GM12878 (cell line): ENCODE measurements at regions not wholly inside any gene's neighbourhood (a gene's known extent, or its start where the extent isn't known, plus 50 kb on each side); places are given as distances from the start of the nearest gene placed in this dataset.

Source experiments
- ATAC-seq: fragments of 200-7000 bp; cut with Tn5 transposase; 3 replicates; pipeline ENCODE4 v1.9.1; 2020; ENCODE audit warnings: mild to moderate bottlenecking, moderate library complexity
- BruUV-seq: library from RNA; stranded (reverse); fragments of 400-500 nt; replicated peaks from 2 replicates; lab custom pipeline; 2021; lab: Mats Ljungman, UMichigan
- CTCF ChIA-PET: fragments of 300-600 bp; sonication (Branson Sonifier 250); formaldehyde crosslinking; extraction: SDS; loops from one replicate; lab custom pipeline; 2021; ENCODE audit warnings: inconsistent platforms; lab: Yijun Ruan, JAX
- POLR2A ChIA-PET: fragments of 350-600 bp; formaldehyde crosslinking; extraction: SDS; loops from one replicate; lab custom pipeline; 2021; ENCODE audit warnings: inconsistent platforms; lab: Charles Lee
- RAD21 ChIA-PET: fragments of 300-600 bp; sonication (Branson Sonifier 250); formaldehyde crosslinking; loops from one replicate; lab custom pipeline; 2023; ENCODE audit warnings: antibody characterized with exemption; ENCODE audit not compliant: unreplicated experiment; lab: Charles Lee
- SMC1A ChIA-PET: fragments of 300-600 bp; sonication (Branson Sonifier 250); formaldehyde crosslinking; loops from one replicate; lab custom pipeline; 2023; ENCODE audit not compliant: unreplicated experiment, uncharacterized antibody; lab: Charles Lee
- DNase-seq: peaks from one replicate; pipeline ENCODE4 v3.0.0-alpha.2; 2011; ENCODE audit warnings: low read depth, low spot score
- FAIRE-seq: peaks from 3 replicates; lab custom pipeline; 2011; peaks lifted over from hg19 to GRCh38; lab: Jason Lieb, UNC
- H2AFZ ChIP-seq: 2 replicates; pipeline ENCODE4 v1.6.0; 2011; ENCODE audit warnings: low read depth, low read length, control low read depth; ENCODE audit not compliant: control insufficient read depth
- H3K27ac ChIP-seq: 2 replicates; pipeline ENCODE4 v1.5.1; 2011; ENCODE audit warnings: control low read depth; ENCODE audit not compliant: control insufficient read depth, insufficient read depth
- H3K27me3 ChIP-seq, 2 experiments: replicated peaks in 1 of 2; 2 replicates each; pipeline versions ENCODE4 v1.6.0 to v1.6.1; 2011; ENCODE audit warnings: low read length in 1 of 2; ENCODE audit not compliant: control insufficient read depth in 2 of 2, insufficient read depth in 2 of 2
- H3K36me3 ChIP-seq, 2 experiments: 2 replicates each; pipeline ENCODE4 v1.5.1; 2011; ENCODE audit warnings: low read length in 1 of 2; ENCODE audit not compliant: control insufficient read depth in 2 of 2, insufficient read depth in 2 of 2
- H3K4me1 ChIP-seq: 2 replicates; pipeline ENCODE4 v1.6.1; 2011; ENCODE audit warnings: mild to moderate bottlenecking, low read length, moderate library complexity, mixed read lengths; ENCODE audit not compliant: control insufficient read depth, insufficient read depth
- H3K4me2 ChIP-seq: 2 replicates; pipeline ENCODE4 v1.6.0; 2011; ENCODE audit warnings: control low read depth; ENCODE audit not compliant: control insufficient read depth, insufficient read depth
- H3K4me3 ChIP-seq: fragments of 200-600 bp; sonication (generic); 2 replicates; pipeline ENCODE4 v1.5.1; 2016
- H3K79me2 ChIP-seq: 2 replicates; pipeline ENCODE4 v1.6.0; 2011; ENCODE audit warnings: low read length; ENCODE audit not compliant: control insufficient read depth, insufficient read depth
- H3K9ac ChIP-seq: 2 replicates; pipeline ENCODE4 v1.8.0; 2011; ENCODE audit warnings: low read length, control low read depth, mixed read lengths; ENCODE audit not compliant: control insufficient read depth, insufficient read depth
- H3K9me3 ChIP-seq: replicated peaks from 3 replicates; pipeline ENCODE4 v1.5.1; 2011; ENCODE audit warnings: mild to moderate bottlenecking, low read length; ENCODE audit not compliant: control insufficient read depth, insufficient read depth
- H4K20me1 ChIP-seq: 2 replicates; pipeline ENCODE4 v1.6.0; 2011; ENCODE audit not compliant: control insufficient read depth, insufficient read depth
- NBN ChIP-seq: fragments of 450-650 bp; IDR thresholded peaks from 2 replicates; pipeline ENCODE4 v1.6.1; 2016
- NFXL1 ChIP-seq: fragments of 450-650 bp; IDR thresholded peaks from 2 replicates; pipeline ENCODE4 v1.6.1; 2017; ENCODE audit warnings: antibody characterized with exemption, mild to moderate bottlenecking, borderline replicate concordance
- RFX5 ChIP-seq: IDR thresholded peaks from 2 replicates; pipeline ENCODE4 v1.6.1; 2011; ENCODE audit warnings: low read depth, low read length, improper control_type of control experiment
- SPI1 ChIP-seq: IDR thresholded peaks from 2 replicates; pipeline ENCODE4 v1.6.1; 2011; ENCODE audit warnings: low read depth, mild to moderate bottlenecking, low read length, moderate library complexity, borderline replicate concordance; ENCODE audit not compliant: insufficient read depth
- WRNIP1 ChIP-seq: IDR thresholded peaks from 2 replicates; pipeline ENCODE4 v1.6.1; 2011; ENCODE audit warnings: low read depth, low read length, improper control_type of control experiment, borderline replicate concordance
- WGBS: methylation state at CpG from one replicate; pipeline ENCODE4 v1.1.6; 2016; ENCODE audit warnings: low lambda C conversion rate; ENCODE audit not compliant: insufficient replicate concordance, insufficient coverage; ENCODE audit errors: missing lambda C conversion rate; 5-methylcytosine and 5-hydroxymethylcytosine counted together
- in situ Hi-C: fragments of 300-500 bp; cut with MboI; formaldehyde crosslinking; loops from 9 replicates; pipeline ENCODE4 v1.14.3; 2018; ENCODE audit warnings: mixed read lengths
- intact Hi-C: fragments of 100-400 bp; cut with micrococcal nuclease; formaldehyde crosslinking; loops from one replicate; pipeline ENCODE4 v1.14.2; 2022; ENCODE audit not compliant: unreplicated experiment
- TF ChIP-seq, protein P1 (sequence below): IDR thresholded peaks from 2 replicates; pipeline ENCODE4 v1.6.1; 2012; ENCODE audit warnings: mild to moderate bottlenecking, low read depth, low read length

DNA sequence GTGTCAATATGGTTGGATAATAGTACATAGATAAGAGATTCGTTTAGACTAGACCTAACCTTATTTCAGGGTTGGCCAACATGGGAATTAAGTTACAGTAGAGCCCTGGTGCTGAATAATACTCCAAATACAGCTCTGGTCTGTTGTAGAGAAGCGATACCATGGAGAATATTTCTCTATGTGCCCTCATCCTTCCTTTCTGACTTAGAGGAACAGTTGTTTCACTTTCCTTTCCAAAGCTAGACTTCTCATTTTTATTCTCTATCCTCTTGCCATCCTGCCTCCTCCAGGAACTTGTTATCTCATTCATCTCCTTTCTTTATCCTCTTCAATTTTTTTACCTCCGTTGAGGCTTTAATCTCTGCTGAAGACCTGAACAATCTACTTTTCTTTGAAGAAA is 68.9 kb downstream of the EDN1 start:
- H3K27ac ChIP-seq: no peak overlapping the region
- H3K79me2 ChIP-seq: no peaks in the 10 kb centered on the region
- ChIA-PET RAD21 (interaction anchor here (0.9 to 10.5 kb wide), 16 partner anchors 10 to 293 kb away, joined by 3 to 206 read pairs (median 10); partner anchors contain the start of gene EDN1), POLR2A (interaction anchor here (1.3 to 2.8 kb wide), 9 partner anchors 10 to 249 kb away, joined by 3 to 23 read pairs (median 7); partner anchors contain the start of gene EDN1), SMC1A (interaction anchor here (0.9 to 13.5 kb wide), 15 partner anchors 10 to 776 kb away, joined by 3 to 270 read pairs (median 6); partner anchors contain the start of gene EDN1), CTCF (interaction anchor here (1.5 to 10.5 kb wide), 11 partner anchors 10 to 248 kb away, joined by 3 to 122 read pairs (median 11); partner anchors contain the start of gene EDN1)
- TF ChIP-seq WRNIP1: no peak
- no peak for TF ChIP-seq NFXL1
- no peak for TF ChIP-seq RFX5
- TF ChIP-seq NBN: no peak
- 0 out of 2 replicates have a peak, but pooled peaks have one; percentile 20 for TF ChIP-seq SPI1
- TF ChIP-seq, protein P1, sequence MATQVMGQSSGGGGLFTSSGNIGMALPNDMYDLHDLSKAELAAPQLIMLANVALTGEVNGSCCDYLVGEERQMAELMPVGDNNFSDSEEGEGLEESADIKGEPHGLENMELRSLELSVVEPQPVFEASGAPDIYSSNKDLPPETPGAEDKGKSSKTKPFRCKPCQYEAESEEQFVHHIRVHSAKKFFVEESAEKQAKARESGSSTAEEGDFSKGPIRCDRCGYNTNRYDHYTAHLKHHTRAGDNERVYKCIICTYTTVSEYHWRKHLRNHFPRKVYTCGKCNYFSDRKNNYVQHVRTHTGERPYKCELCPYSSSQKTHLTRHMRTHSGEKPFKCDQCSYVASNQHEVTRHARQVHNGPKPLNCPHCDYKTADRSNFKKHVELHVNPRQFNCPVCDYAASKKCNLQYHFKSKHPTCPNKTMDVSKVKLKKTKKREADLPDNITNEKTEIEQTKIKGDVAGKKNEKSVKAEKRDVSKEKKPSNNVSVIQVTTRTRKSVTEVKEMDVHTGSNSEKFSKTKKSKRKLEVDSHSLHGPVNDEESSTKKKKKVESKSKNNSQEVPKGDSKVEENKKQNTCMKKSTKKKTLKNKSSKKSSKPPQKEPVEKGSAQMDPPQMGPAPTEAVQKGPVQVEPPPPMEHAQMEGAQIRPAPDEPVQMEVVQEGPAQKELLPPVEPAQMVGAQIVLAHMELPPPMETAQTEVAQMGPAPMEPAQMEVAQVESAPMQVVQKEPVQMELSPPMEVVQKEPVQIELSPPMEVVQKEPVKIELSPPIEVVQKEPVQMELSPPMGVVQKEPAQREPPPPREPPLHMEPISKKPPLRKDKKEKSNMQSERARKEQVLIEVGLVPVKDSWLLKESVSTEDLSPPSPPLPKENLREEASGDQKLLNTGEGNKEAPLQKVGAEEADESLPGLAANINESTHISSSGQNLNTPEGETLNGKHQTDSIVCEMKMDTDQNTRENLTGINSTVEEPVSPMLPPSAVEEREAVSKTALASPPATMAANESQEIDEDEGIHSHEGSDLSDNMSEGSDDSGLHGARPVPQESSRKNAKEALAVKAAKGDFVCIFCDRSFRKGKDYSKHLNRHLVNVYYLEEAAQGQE: no peak
- no peak overlapping the region for H2AFZ ChIP-seq
- H3K27me3 ChIP-seq: no peaks in the 10 kb centered on the region
- no TSS peak for BruUV-seq
- no peak for ATAC-seq
- in situ Hi-C loops (loop anchor here (5.0 to 25.0 kb wide), 2 partner anchors 248 to 1753 kb away; partner anchors contain the start of gene CD83), intact Hi-C loops (loop anchor here (5.0 to 10.0 kb wide), 5 partner anchors 123 to 647 kb away; no protein-coding TSS in a partner anchor)
- H3K9me3 ChIP-seq: no peaks in the 10 kb centered on the region; the same call in none of the 3 replicates
- no peak for FAIRE-seq
- peaks cover 76% of the 10 kb centered on the region for H3K4me1 ChIP-seq
- no peaks in the 10 kb centered on the region for H3K36me3 ChIP-seq
- WGBS: 80% methylated on average over 3 of the region's 3 CpGs
- peak overlapping the region; percentile 14 for H3K4me2 ChIP-seq
- no peaks in the 10 kb centered on the region for H4K20me1 ChIP-seq
- H3K9ac ChIP-seq: no peak overlapping the region
- H3K4me3 ChIP-seq: no peak overlapping the region
- no peak for DNase-seq
